ENCODE measurements at regions not wholly inside any gene's neighbourhood (a gene's known extent, or its start where the extent isn't known, plus 50 kb on each side); places are given as distances from the start of the nearest gene placed in this dataset.

GRCh38 chr6:121816906-121817540 is 381.6 kb downstream of the GJA1 start:
- ChIA-PET POLR2A (ENCODE audit: low non-redundant PET) (no interaction called here), CTCF (interaction anchor here (0.6 kb wide), 1 partner anchor 195 kb away, joined by 4 read pairs; no protein-coding TSS in a partner anchor)
- H3K27ac ChIP-seq: no peak overlapping the region
- no peak for TF ChIP-seq CTCF (conservative IDR thresholded peaks at IDR 0.05; ENCODE audit: low read depth)
- no peak for DNase-seq (ENCODE audit: low spot score)

- H3K27ac ChIP-seq: no peak overlapping the region
- POLR2A ChIA-PET (ENCODE audit: low non-redundant PET): no interaction called here
- CTCF ChIA-PET: interaction anchor here (0.5 to 0.7 kb wide), 2 partner anchors 157 to 1027 kb away, joined by 3 read pairs; no protein-coding TSS in a partner anchor
- no peak for TF ChIP-seq CTCF (conservative IDR thresholded peaks at IDR 0.05; ENCODE audit: low read depth)
- DNase-seq (ENCODE audit: low spot score): peak; percentile 5
These were observed 388.0 kb downstream of the GJA1 start for GRCh38 chr6:121823437-121823851.

- peak; percentile 84 for DNase-seq (ENCODE audit: low spot score)
- TF ChIP-seq CTCF (conservative IDR thresholded peaks at IDR 0.05; ENCODE audit: low read depth): no peak
- H3K27ac ChIP-seq: no peak overlapping the region
- ChIA-PET CTCF (no interaction called here), POLR2A (ENCODE audit: low non-redundant PET) (no interaction called here)
These were observed 390.8 kb downstream of the GJA1 start for GRCh38 chr6:121826156-121826810.

- DNase-seq (ENCODE audit: low spot score): no peak
- POLR2A ChIA-PET (ENCODE audit: low non-redundant PET): no interaction called here
- CTCF ChIA-PET: interaction anchor here (1.2 kb wide), 1 partner anchor 21 kb away, joined by 3 read pairs; no protein-coding TSS in a partner anchor
- TF ChIP-seq CTCF (conservative IDR thresholded peaks at IDR 0.05; ENCODE audit: low read depth): no peak
- no peak overlapping the region for H3K27ac ChIP-seq
These were observed 392.9 kb downstream of the GJA1 start for GRCh38 chr6:121828146-121828886.

- no peak overlapping the region for H3K27ac ChIP-seq
- no peak for DNase-seq (ENCODE audit: low spot score)
- CTCF ChIA-PET: interaction anchor here (0.6 kb wide), 1 partner anchor 399 kb away, joined by 3 read pairs; no protein-coding TSS in a partner anchor
- POLR2A ChIA-PET (ENCODE audit: low non-redundant PET): no interaction called here
- TF ChIP-seq CTCF (conservative IDR thresholded peaks at IDR 0.05; ENCODE audit: low read depth): no peak
These were observed 395.3 kb downstream of the GJA1 start for GRCh38 chr6:121830736-121831135.

GRCh38 chr6:121835662-121836061 is 400.2 kb downstream of the GJA1 start:
- no peak overlapping the region for H3K27ac ChIP-seq
- TF ChIP-seq CTCF (conservative IDR thresholded peaks at IDR 0.05; ENCODE audit: low read depth): no peak
- POLR2A ChIA-PET (ENCODE audit: low non-redundant PET): no interaction called here
- CTCF ChIA-PET: no interaction called here
- no peak for DNase-seq (ENCODE audit: low spot score)

All from RWPE1 (cell line).